Endothelial cell of umbilical vein (primary cell): ENCODE measurements at regions not wholly inside any gene's neighbourhood (a gene's known extent, or its start where the extent isn't known, plus 50 kb on each side); places are given as distances from the start of the nearest gene placed in this dataset.

Experiments used
- BruUV-seq: library from RNA; stranded (reverse); fragments of 400-500 nt; replicated peaks from 2 replicates; lab custom pipeline; 2021; lab: Mats Ljungman, UMichigan
- CTCF ChIA-PET: fragments of 300-600, 350-600 bp; sonication (Branson Sonifier 250); formaldehyde crosslinking; loops from one replicate; lab custom pipeline; 2021; ENCODE audit warnings: antibody characterized with exemption, inconsistent platforms; lab: Charles Lee
- POLR2A ChIA-PET: fragments of 300-600, 350-600 bp; sonication (Branson Sonifier 250); formaldehyde crosslinking; loops from one replicate; lab custom pipeline; 2021; ENCODE audit warnings: antibody characterized with exemption, inconsistent platforms; lab: Charles Lee
- DNase-seq: peaks from one replicate; pipeline ENCODE4 v3.0.0-alpha.2; 2011; ENCODE audit warnings: low read depth, low spot score
- FAIRE-seq: peaks from 2 replicates; lab custom pipeline; 2011; peaks lifted over from hg19 to GRCh38; lab: Jason Lieb, UNC
- H2AFZ ChIP-seq: 2 replicates; pipeline ENCODE4 v1.6.0; 2012; ENCODE audit warnings: low read depth, low read length, control low read depth, inconsistent platforms
- H3K27ac ChIP-seq: 2 replicates; pipeline ENCODE4 v1.5.1; 2011; ENCODE audit warnings: low read depth, mild to moderate bottlenecking, control low read depth, low read length, moderate library complexity; ENCODE audit not compliant: insufficient read depth
- H3K27me3 ChIP-seq, 2 experiments: 2 replicates each; pipeline versions ENCODE4 v1.6.0 to v1.6.1; 2011; ENCODE audit warnings: low read length in 2 of 2, mixed read lengths in 1 of 2; ENCODE audit not compliant: control insufficient read depth in 2 of 2, insufficient read depth in 2 of 2
- H3K36me3 ChIP-seq, 2 experiments: 2 replicates in 1 of 2; 3 replicates in 1 of 2; pipeline ENCODE4 v1.5.1; 2011; ENCODE audit warnings: low read length in 2 of 2, mild to moderate bottlenecking in 1 of 2, moderate library complexity in 1 of 2; ENCODE audit not compliant: control insufficient read depth in 2 of 2, insufficient read depth in 2 of 2; ENCODE audit errors: extremely low read depth in 1 of 2
- H3K4me1 ChIP-seq: 3 replicates; pipeline ENCODE4 v1.5.1; 2011; ENCODE audit warnings: mild to moderate bottlenecking, low read length; ENCODE audit not compliant: control insufficient read depth, insufficient read depth; ENCODE audit errors: extremely low read depth
- H3K4me2 ChIP-seq: 2 replicates; pipeline ENCODE4 v1.6.1; 2011; ENCODE audit warnings: low read length, control low read depth, mixed read lengths; ENCODE audit not compliant: insufficient read depth
- H3K4me3 ChIP-seq, 3 experiments: fragments of 200-600 bp in 1 of 3; sonication (generic), shearing (Covaris generic) in 1 of 3; replicated peaks in 1 of 3; 2 replicates each; pipeline ENCODE4 v1.5.1; 2011 to 2016; ENCODE audit warnings: control low read depth in 3 of 3, low read length in 3 of 3, mild to moderate bottlenecking in 2 of 3, inconsistent platforms in 1 of 3, low read depth in 1 of 3, moderate library complexity in 1 of 3; ENCODE audit not compliant: insufficient read depth in 1 of 3
- H3K79me2 ChIP-seq: 2 replicates; pipeline ENCODE4 v1.6.0; 2012; ENCODE audit warnings: low read length, inconsistent platforms; ENCODE audit not compliant: control insufficient read depth, insufficient read depth
- H3K9ac ChIP-seq: replicated peaks from 2 replicates; pipeline ENCODE3; 2011; ENCODE audit warnings: low read length, control low read depth; ENCODE audit not compliant: insufficient read depth; ENCODE audit errors: extremely low read depth
- H3K9me1 ChIP-seq: replicated peaks from 3 replicates; pipeline ENCODE4 v1.6.0; 2011; ENCODE audit warnings: mild to moderate bottlenecking, low read length; ENCODE audit not compliant: control insufficient read depth, insufficient read depth; ENCODE audit errors: extremely low read depth
- H3K9me3 ChIP-seq: replicated peaks from 2 replicates; pipeline ENCODE4 v1.5.1; 2012; ENCODE audit warnings: low read length, inconsistent platforms; ENCODE audit not compliant: control insufficient read depth, insufficient read depth
- H4K20me1 ChIP-seq: replicated peaks from 2 replicates; pipeline ENCODE3; 2011; ENCODE audit warnings: mild to moderate bottlenecking, low read length; ENCODE audit not compliant: control insufficient read depth, insufficient read depth; ENCODE audit errors: extremely low read depth
- CTCF ChIP-seq, 2 donors: IDR thresholded peaks; 1 replicate in 1 of 2; 2 replicates in 1 of 2; pipeline ENCODE4 v1.5.1; 2011; ENCODE audit warnings: low read length in 2 of 2, mild to moderate bottlenecking in 2 of 2, moderate library complexity in 2 of 2, control low read depth in 1 of 2, inconsistent platforms in 1 of 2, low read depth in 1 of 2; ENCODE audit not compliant: insufficient read depth in 1 of 2; ENCODE audit errors: extremely low read depth in 1 of 2
- EZH2 ChIP-seq: IDR thresholded peaks from 2 replicates; pipeline ENCODE4 v1.6.1; 2012; ENCODE audit warnings: borderline replicate concordance, low read depth, mild to moderate bottlenecking, moderate library complexity, low read length, inconsistent platforms; ENCODE audit not compliant: severe bottlenecking
- FOS ChIP-seq: IDR thresholded peaks from 2 replicates; pipeline ENCODE4 v1.6.1; 2011; ENCODE audit warnings: mild to moderate bottlenecking, low read length, moderate library complexity, borderline replicate concordance; ENCODE audit not compliant: insufficient read depth
- GATA2 ChIP-seq: IDR thresholded peaks from 2 replicates; pipeline ENCODE4 v1.7.0; 2011; ENCODE audit warnings: low read depth, mild to moderate bottlenecking, moderate library complexity, mixed read lengths, low read length; ENCODE audit not compliant: insufficient read length, insufficient read depth
- JUN ChIP-seq: IDR thresholded peaks from 2 replicates; pipeline ENCODE4 v1.6.1; 2011; ENCODE audit warnings: borderline replicate concordance, low read depth; ENCODE audit not compliant: insufficient read length, insufficient read depth
- MAX ChIP-seq: IDR thresholded peaks from 2 replicates; pipeline ENCODE4 v1.6.1; 2011; ENCODE audit not compliant: insufficient read depth, insufficient read length
- MYC ChIP-seq: IDR thresholded peaks from one replicate; pipeline ENCODE4 v1.6.1; 2011; ENCODE audit warnings: mild to moderate bottlenecking, low read depth, low read length
- POLR2A ChIP-seq: IDR thresholded peaks from 2 replicates; pipeline ENCODE4 v1.6.1; 2012; ENCODE audit warnings: low read depth, mild to moderate bottlenecking, control low read depth, low read length
- POLR2AphosphoS5 ChIP-seq: IDR thresholded peaks from 2 replicates; pipeline ENCODE4 v1.6.1; 2012; ENCODE audit warnings: low read depth, mild to moderate bottlenecking, control low read depth, low read length, moderate library complexity; ENCODE audit not compliant: insufficient read depth
- dilution Hi-C: fragments of 300-500 bp; cut with MboI; formaldehyde crosslinking; loops from one replicate; pipeline ENCODE4 v1.15.0; 2019; ENCODE audit warnings: low sequenced_read_pairs; ENCODE audit not compliant: extremely low pct_ligation_motif_present
- intact Hi-C: fragments of 100-400 bp; cut with micrococcal nuclease; formaldehyde crosslinking; loops from one replicate; pipeline ENCODE4 v1.10.0; 2022

- H3K27ac ChIP-seq, result no peak overlapping the region
- H3K4me3 ChIP-seq, result no peak overlapping the region
- no peaks in the 10 kb centered on the region for H3K4me1 ChIP-seq
- no peaks in the 10 kb centered on the region for H3K79me2 ChIP-seq
- no peak overlapping the region for H2AFZ ChIP-seq
- peaks cover 5% of the 10 kb centered on the region for H3K9me3 ChIP-seq
- FAIRE-seq (no peak), DNase-seq (no peak)
- intact Hi-C loops (no loop called here), dilution Hi-C loops (no loop called here)
- BruUV-seq, result no TSS peak
- no peaks in the 10 kb centered on the region for H3K27me3 ChIP-seq
- ChIA-PET POLR2A (no interaction called here), CTCF (no interaction called here)
- no peak overlapping the region for H3K9ac ChIP-seq
- H3K9me1 ChIP-seq, result no peaks in the 10 kb centered on the region
- H3K4me2 ChIP-seq, result no peak overlapping the region
- no peaks in the 10 kb centered on the region for H4K20me1 ChIP-seq
- H3K36me3 ChIP-seq, result no peaks in the 10 kb centered on the region
- TF ChIP-seq CTCF (IDR thresholded peaks at IDR 0.05; ENCODE audit: extremely low read depth in 1 of 2, insufficient read depth in 1 of 2, low read depth in 1 of 2, low read length in 2 of 2) (no peak), POLR2A (no peak), GATA2 (no peak), MAX (no peak), JUN (no peak), POLR2AphosphoS5 (no peak), FOS (no peak)
These were observed 663.0 kb downstream of the AJAP1 start for GRCh38 chr1:5317391-5317790.

GRCh38 chr1:5312862-5313261 is 658.5 kb downstream of the AJAP1 start:
- no peaks in the 10 kb centered on the region for H3K4me1 ChIP-seq
- H4K20me1 ChIP-seq, result no peaks in the 10 kb centered on the region
- H3K27me3 ChIP-seq, result no peaks in the 10 kb centered on the region
- H3K27ac ChIP-seq, result no peak overlapping the region
- no peak for FAIRE-seq
- H3K9me3 ChIP-seq, result peaks cover 6% of the 10 kb centered on the region
- CTCF ChIA-PET, result no interaction called here
- no peak for DNase-seq
- H3K79me2 ChIP-seq, result no peaks in the 10 kb centered on the region
- dilution Hi-C loops (no loop called here), intact Hi-C loops (no loop called here)
- no peak overlapping the region for H3K9ac ChIP-seq
- BruUV-seq, result no TSS peak
- H3K36me3 ChIP-seq, result no peaks in the 10 kb centered on the region
- H3K9me1 ChIP-seq, result no peaks in the 10 kb centered on the region
- TF ChIP-seq POLR2AphosphoS5 (no peak), CTCF (IDR thresholded peaks at IDR 0.05; ENCODE audit: extremely low read depth in 1 of 2, insufficient read depth in 1 of 2, low read depth in 1 of 2, low read length in 2 of 2) (no peak), EZH2 (no peak), MAX (no peak), MYC (no peak), JUN (no peak), FOS (no peak), POLR2A (no peak), GATA2 (no peak)
- no peak overlapping the region for H2AFZ ChIP-seq
- POLR2A ChIA-PET, result no interaction called here
- H3K4me2 ChIP-seq, result no peak overlapping the region
- H3K4me3 ChIP-seq, result no peak overlapping the region
